ENCODE measurements at regions not wholly inside any gene's neighbourhood (a gene's known extent, or its start where the extent isn't known, plus 50 kb on each side); places are given as distances from the start of the nearest gene placed in this dataset.

- no peak for TF ChIP-seq POLR2A (IDR thresholded peaks at IDR 0.05; ENCODE audit: low read depth, low read length)
- TF ChIP-seq RAD21 (IDR thresholded peaks at IDR 0.05; ENCODE audit: low read length) = no peak
- TF ChIP-seq CTCF (conservative IDR thresholded peaks at IDR 0.05; ENCODE audit: low read depth, low read length) = no peak
- TF ChIP-seq MAZ (IDR thresholded peaks at IDR 0.05; ENCODE audit: borderline replicate concordance, low read depth, low read length) = no peak
- TF ChIP-seq BHLHE40 (IDR thresholded peaks at IDR 0.05; ENCODE audit: low read depth, low read length) = no peak
- TF ChIP-seq MAFK (IDR thresholded peaks at IDR 0.05; ENCODE audit: low read depth, low read length) = no peak
- no peak for TF ChIP-seq CEBPB (IDR thresholded peaks at IDR 0.05; ENCODE audit: low read depth, low read length)
- no peak for TF ChIP-seq SMC3 (IDR thresholded peaks at IDR 0.05; ENCODE audit: low read depth, low read length)
- TF ChIP-seq MXI1 (IDR thresholded peaks at IDR 0.05; ENCODE audit: borderline replicate concordance, low read depth, low read length) = no peak
- no peak for TF ChIP-seq NFE2L2 (IDR thresholded peaks at IDR 0.05; ENCODE audit: low read depth, low read length)
- TF ChIP-seq FOS (IDR thresholded peaks at IDR 0.05; ENCODE audit: low read depth, low read length) = no peak
- no peak for TF ChIP-seq CHD1 (IDR thresholded peaks at IDR 0.05; ENCODE audit: low read depth, low read length)
Observed at GRCh38 chr13:106041445-106041844, 494.0 kb downstream of the EFNB2 start.

Data from IMR-90 (cell line).